DND-41 (cell line): ENCODE measurements at regions not wholly inside any gene's neighbourhood (a gene's known extent, or its start where the extent isn't known, plus 50 kb on each side); places are given as distances from the start of the nearest gene placed in this dataset.

ENCODE experiments used
- ATAC-seq: fragments of 200-7000 bp; cut with Tn5 transposase; 3 replicates; pipeline ENCODE4 v1.9.1; 2021; ENCODE audit warnings: low read depth; ENCODE audit not compliant: insufficient read depth
- DNase-seq: peaks from one replicate; pipeline ENCODE4 v3.0.0-alpha.2; 2020
- H2AFZ ChIP-seq: 2 replicates; pipeline ENCODE4 v1.6.0; 2012; ENCODE audit warnings: low read depth, low read length
- H3K27ac ChIP-seq: 2 replicates; pipeline ENCODE4 v1.5.1; 2012; ENCODE audit warnings: low read length, inconsistent platforms
- H3K27me3 ChIP-seq: fragments of 200-600 bp; sonication (generic); 2 replicates; pipeline ENCODE4 v1.6.0; 2012; ENCODE audit warnings: low read length, mild to moderate bottlenecking, inconsistent platforms; ENCODE audit not compliant: insufficient read depth, poor library complexity
- H3K36me3 ChIP-seq: 2 replicates; pipeline ENCODE4 v1.5.1; 2012; ENCODE audit warnings: low read length, inconsistent platforms; ENCODE audit not compliant: insufficient read depth
- H3K4me1 ChIP-seq: 2 replicates; pipeline ENCODE4 v1.5.1; 2012; ENCODE audit warnings: mild to moderate bottlenecking, low read length; ENCODE audit not compliant: insufficient read depth
- H3K4me2 ChIP-seq: 2 replicates; pipeline ENCODE4 v1.6.0; 2012; ENCODE audit warnings: mild to moderate bottlenecking, moderate library complexity, low read length, inconsistent platforms; ENCODE audit not compliant: insufficient read depth
- H3K4me3 ChIP-seq, 2 experiments: fragments of 200-600 bp in 1 of 2; shearing (Covaris generic) in 1 of 2; 2 replicates each; pipeline ENCODE4 v1.5.1; 2012 to 2016; ENCODE audit warnings: inconsistent platforms in 2 of 2, low read length in 2 of 2, mild to moderate bottlenecking in 2 of 2, low read depth in 1 of 2, moderate library complexity in 1 of 2
- H3K79me2 ChIP-seq: 2 replicates; pipeline ENCODE4 v1.6.0; 2012; ENCODE audit warnings: low read length, inconsistent platforms; ENCODE audit not compliant: insufficient read depth
- H3K9ac ChIP-seq: 2 replicates; pipeline ENCODE4 v1.6.0; 2012; ENCODE audit warnings: low read depth, mild to moderate bottlenecking, inconsistent platforms, low read length, moderate library complexity
- H3K9me3 ChIP-seq: 2 replicates; pipeline ENCODE4 v1.5.1; 2012; ENCODE audit warnings: low read length, moderate library complexity, mild to moderate bottlenecking, inconsistent platforms; ENCODE audit not compliant: insufficient read depth, severe bottlenecking
- H4K20me1 ChIP-seq: 2 replicates; pipeline ENCODE4 v1.6.0; 2012; ENCODE audit warnings: low read length; ENCODE audit not compliant: insufficient read depth
- EZH2 ChIP-seq: IDR thresholded peaks from 3 replicates; pipeline ENCODE4 v1.6.1; 2012; ENCODE audit warnings: borderline replicate concordance, low read depth, mild to moderate bottlenecking, moderate library complexity, low read length, inconsistent platforms; ENCODE audit not compliant: severe bottlenecking
- TF ChIP-seq, protein P1 (sequence below): IDR thresholded peaks from 2 replicates; pipeline ENCODE4 v1.5.1; 2012; ENCODE audit warnings: borderline replicate concordance, low read length, moderate library complexity, mild to moderate bottlenecking; ENCODE audit not compliant: poor library complexity, severe bottlenecking; ENCODE audit errors: extremely low read depth

DNA sequence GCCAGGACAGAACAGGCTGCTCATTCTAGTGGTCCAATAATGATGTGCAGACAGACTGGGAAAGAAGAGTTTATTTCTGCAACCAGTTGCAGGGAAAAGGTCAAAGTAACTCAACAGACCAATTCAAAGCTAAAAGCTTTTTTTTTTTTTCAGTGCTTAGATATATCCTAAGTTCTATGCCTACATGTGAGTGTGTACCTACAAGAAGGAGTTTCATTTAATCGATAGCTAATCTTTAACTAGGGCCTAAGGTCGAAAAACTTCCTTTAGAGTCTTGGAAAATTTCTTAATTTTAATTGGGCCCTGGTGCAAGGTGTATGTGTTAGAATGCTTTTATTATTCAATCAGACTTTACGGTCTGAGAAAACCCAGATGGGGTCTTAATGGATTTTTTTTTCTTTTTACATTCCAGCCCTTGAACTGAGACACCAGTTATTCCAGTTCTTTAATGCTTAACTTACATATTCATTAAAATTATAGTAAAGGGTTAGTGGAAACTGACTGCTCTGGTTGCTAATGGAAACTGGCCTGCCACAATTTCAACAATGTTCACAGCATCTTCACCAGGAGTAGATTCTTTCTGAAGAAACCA lies 365.3 kb downstream of the MTRR start:
- DNase-seq, result no peak
- no peaks in the 10 kb centered on the region for H3K36me3 ChIP-seq
- no peak overlapping the region for H3K27ac ChIP-seq
- no peak for ATAC-seq
- H2AFZ ChIP-seq, result no peak overlapping the region
- H3K9me3 ChIP-seq, result no peaks in the 10 kb centered on the region
- H3K27me3 ChIP-seq, result peaks cover 3% of the 10 kb centered on the region
- no peak overlapping the region for H3K9ac ChIP-seq
- TF ChIP-seq EZH2, result no peak
- TF ChIP-seq, protein P1, sequence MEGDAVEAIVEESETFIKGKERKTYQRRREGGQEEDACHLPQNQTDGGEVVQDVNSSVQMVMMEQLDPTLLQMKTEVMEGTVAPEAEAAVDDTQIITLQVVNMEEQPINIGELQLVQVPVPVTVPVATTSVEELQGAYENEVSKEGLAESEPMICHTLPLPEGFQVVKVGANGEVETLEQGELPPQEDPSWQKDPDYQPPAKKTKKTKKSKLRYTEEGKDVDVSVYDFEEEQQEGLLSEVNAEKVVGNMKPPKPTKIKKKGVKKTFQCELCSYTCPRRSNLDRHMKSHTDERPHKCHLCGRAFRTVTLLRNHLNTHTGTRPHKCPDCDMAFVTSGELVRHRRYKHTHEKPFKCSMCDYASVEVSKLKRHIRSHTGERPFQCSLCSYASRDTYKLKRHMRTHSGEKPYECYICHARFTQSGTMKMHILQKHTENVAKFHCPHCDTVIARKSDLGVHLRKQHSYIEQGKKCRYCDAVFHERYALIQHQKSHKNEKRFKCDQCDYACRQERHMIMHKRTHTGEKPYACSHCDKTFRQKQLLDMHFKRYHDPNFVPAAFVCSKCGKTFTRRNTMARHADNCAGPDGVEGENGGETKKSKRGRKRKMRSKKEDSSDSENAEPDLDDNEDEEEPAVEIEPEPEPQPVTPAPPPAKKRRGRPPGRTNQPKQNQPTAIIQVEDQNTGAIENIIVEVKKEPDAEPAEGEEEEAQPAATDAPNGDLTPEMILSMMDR, result no peak
- no peaks in the 10 kb centered on the region for H3K4me1 ChIP-seq
- H4K20me1 ChIP-seq, result no peaks in the 10 kb centered on the region
- H3K79me2 ChIP-seq, result no peaks in the 10 kb centered on the region
- no peak overlapping the region for H3K4me2 ChIP-seq
- no peak overlapping the region for H3K4me3 ChIP-seq

DNA sequence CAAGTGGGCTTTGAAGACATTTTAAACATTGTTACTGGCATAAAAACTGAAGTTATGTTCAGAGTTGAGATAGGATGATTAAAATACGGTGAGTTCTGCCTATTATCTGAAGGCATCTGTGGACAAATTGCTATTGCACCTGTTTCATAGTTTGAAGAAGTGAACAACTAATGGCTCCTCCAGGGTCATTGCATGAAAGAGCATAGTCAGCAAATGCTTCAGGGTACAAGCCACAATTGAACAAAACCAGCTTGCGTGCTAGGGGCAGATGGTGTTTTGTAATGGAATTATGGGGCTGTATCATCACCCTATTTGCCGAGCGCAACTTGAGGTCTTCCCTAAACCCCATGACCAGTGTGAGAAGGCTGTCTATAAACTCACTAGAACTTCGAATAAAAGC lies 369.1 kb downstream of the MTRR start:
- Histone ChIP-seq H4K20me1 (no peaks in the 10 kb centered on the region), H3K4me3 (no peak overlapping the region), H3K79me2 (no peaks in the 10 kb centered on the region), H3K36me3 (no peaks in the 10 kb centered on the region), H2AFZ (no peak overlapping the region), H3K9ac (no peak overlapping the region), H3K27me3 (peaks cover 3% of the 10 kb centered on the region), H3K27ac (no peak overlapping the region), H3K4me1 (no peaks in the 10 kb centered on the region), H3K9me3 (no peaks in the 10 kb centered on the region), H3K4me2 (no peak overlapping the region)
- no peak for ATAC-seq
- TF ChIP-seq EZH2, result no peak
- TF ChIP-seq, protein P1, result no peak
- no peak for DNase-seq

DNA sequence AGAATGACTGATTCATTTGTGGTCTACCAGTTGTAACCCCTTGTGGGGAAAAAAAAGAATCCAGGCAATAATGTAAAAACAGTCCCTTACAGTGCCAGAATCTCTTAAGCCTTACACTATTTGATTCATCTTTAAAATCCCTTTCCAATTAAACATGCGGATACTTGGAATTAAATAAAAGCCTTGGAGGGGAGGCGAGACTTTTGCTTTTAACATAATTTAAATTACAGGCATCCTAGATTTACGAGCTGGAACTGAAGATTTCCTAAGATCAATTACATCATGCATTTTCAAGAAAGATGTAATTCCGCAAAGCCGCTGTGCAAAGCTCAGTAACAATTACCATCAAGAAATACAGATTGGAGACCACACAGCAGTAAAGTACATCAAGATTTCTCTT lies 370.2 kb downstream of the MTRR start:
- no peak for DNase-seq
- no peak for ATAC-seq
- Histone ChIP-seq H3K9ac (no peak overlapping the region), H3K27me3 (peaks cover 3% of the 10 kb centered on the region), H4K20me1 (no peaks in the 10 kb centered on the region), H3K4me2 (no peak overlapping the region), H3K4me3 (no peak overlapping the region), H3K4me1 (no peaks in the 10 kb centered on the region), H3K36me3 (no peaks in the 10 kb centered on the region), H3K79me2 (no peaks in the 10 kb centered on the region), H3K9me3 (no peaks in the 10 kb centered on the region), H3K27ac (no peak overlapping the region), H2AFZ (no peak overlapping the region)
- TF ChIP-seq EZH2, result no peak
- TF ChIP-seq, protein P1, result no peak

DNA sequence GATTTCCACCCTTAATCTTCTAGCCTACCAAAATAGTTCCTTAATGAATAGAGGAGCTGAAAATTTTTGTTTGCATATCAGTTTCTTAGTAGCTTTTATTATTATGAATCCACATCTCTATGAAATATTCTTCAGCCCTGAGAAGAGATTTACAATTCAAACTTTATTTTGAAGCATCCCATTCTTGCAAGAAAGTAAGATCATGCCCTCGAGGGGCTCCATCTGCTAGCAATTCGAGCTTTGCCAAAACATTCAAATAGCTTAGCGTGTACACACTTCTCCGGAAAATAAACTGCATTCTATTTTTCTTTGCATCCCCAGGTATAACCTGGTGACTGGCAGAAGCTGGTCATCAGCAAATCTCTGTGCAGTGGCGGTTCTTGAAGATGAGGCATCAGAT lies 370.7 kb downstream of the MTRR start:
- Histone ChIP-seq H3K4me3 (no peak overlapping the region), H3K4me1 (no peaks in the 10 kb centered on the region), H3K79me2 (no peaks in the 10 kb centered on the region), H4K20me1 (no peaks in the 10 kb centered on the region), H3K27me3 (peaks cover 3% of the 10 kb centered on the region), H3K4me2 (no peak overlapping the region), H3K36me3 (no peaks in the 10 kb centered on the region), H3K9ac (no peak overlapping the region), H3K27ac (no peak overlapping the region), H3K9me3 (no peaks in the 10 kb centered on the region), H2AFZ (no peak overlapping the region)
- TF ChIP-seq EZH2, result no peak
- TF ChIP-seq, protein P1, result no peak
- ATAC-seq (no peak), DNase-seq (no peak)
